ENCODE measurements at regions not wholly inside any gene's neighbourhood (a gene's known extent, or its start where the extent isn't known, plus 50 kb on each side); places are given as distances from the start of the nearest gene placed in this dataset.

DNA sequence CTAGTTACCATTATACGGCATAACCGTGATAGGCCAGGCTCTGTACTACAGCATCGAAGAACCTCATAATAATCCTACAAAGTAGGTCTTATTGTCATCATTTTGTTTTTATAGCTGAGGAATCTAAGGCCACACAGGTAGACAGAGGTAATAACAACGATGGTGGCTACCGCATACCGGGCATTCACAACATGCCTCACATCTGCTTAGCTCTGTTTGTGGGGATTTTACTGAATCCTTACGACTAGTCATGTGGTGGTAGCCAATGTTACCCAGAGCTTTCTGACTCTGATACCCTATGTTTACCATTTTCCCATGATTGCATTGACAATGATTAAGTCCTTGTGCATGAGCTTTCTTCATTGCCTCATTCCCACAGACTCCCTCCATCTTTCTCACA lies 269.4 kb downstream of the TCF7L2 start:
- TF ChIP-seq, protein P1, sequence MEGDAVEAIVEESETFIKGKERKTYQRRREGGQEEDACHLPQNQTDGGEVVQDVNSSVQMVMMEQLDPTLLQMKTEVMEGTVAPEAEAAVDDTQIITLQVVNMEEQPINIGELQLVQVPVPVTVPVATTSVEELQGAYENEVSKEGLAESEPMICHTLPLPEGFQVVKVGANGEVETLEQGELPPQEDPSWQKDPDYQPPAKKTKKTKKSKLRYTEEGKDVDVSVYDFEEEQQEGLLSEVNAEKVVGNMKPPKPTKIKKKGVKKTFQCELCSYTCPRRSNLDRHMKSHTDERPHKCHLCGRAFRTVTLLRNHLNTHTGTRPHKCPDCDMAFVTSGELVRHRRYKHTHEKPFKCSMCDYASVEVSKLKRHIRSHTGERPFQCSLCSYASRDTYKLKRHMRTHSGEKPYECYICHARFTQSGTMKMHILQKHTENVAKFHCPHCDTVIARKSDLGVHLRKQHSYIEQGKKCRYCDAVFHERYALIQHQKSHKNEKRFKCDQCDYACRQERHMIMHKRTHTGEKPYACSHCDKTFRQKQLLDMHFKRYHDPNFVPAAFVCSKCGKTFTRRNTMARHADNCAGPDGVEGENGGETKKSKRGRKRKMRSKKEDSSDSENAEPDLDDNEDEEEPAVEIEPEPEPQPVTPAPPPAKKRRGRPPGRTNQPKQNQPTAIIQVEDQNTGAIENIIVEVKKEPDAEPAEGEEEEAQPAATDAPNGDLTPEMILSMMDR (conservative IDR thresholded peaks at IDR 0.05), result no peak
- Mint-ChIP-seq H3K4me1 (no peaks in the 10 kb centered on the region), H3K4me3 (no peak overlapping the region), H3K36me3 (ENCODE audit: low read depth) (peaks cover 2% of the 10 kb centered on the region), H3K27me3 (ENCODE audit: low read depth) (peaks cover 4% of the 10 kb centered on the region), H3K9me3 (peaks cover 7% of the 10 kb centered on the region), H3K27ac (ENCODE audit: unreplicated experiment) (no peak overlapping the region)
- DNase-seq (ENCODE audit: low read depth, low spot score), result no peak

DNA sequence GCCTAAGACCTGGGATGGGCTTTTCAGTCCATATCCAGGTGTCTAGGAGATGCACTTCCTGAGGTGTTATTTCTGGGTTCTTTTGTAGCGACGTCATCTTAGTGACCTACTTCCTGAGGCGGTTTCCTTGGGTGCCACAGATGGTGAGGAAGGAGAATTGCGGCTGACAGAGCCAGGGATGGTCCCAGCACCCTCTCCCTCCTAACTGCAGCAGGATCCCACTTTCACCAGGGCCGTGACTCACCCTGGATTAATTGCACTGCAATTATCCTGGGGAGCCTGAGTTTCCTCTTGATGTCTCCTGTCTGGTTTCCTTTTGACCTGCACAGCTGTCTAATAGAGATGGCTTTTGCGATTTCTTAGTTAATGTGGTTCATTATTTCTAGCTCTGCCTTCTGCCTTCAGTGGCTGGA lies 271.7 kb downstream of the TCF7L2 start:
- Mint-ChIP-seq H3K27ac (ENCODE audit: unreplicated experiment) (no peak overlapping the region), H3K36me3 (ENCODE audit: low read depth) (peaks cover 2% of the 10 kb centered on the region), H3K9me3 (peaks cover 7% of the 10 kb centered on the region), H3K4me3 (no peak overlapping the region), H3K27me3 (ENCODE audit: low read depth) (peaks cover 4% of the 10 kb centered on the region), H3K4me1 (no peaks in the 10 kb centered on the region)
- TF ChIP-seq, protein P1 (conservative IDR thresholded peaks at IDR 0.05), result no peak
- DNase-seq (ENCODE audit: low read depth, low spot score), result no peak

DNA sequence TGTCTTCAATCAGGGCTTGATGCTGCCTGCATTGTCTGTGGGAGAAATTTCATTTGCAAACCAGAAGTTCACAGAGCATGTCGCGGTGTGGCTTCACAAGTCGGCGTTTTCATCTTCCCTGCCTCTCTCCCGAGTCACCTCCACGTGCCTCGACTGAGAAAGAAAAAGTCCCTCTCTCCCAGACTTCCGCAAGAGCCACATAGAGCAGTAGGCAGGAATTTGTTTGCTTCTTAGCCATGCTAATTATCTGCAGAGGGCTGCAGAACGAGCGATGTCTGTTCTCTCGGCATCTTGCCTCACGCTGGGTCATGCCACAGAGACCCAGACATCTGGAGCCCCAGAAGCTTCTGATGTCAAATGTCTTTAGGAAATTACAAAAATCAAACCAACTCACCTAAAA lies 272.2 kb downstream of the TCF7L2 start:
- peaks cover 7% of the 10 kb centered on the region for H3K9me3 Mint-ChIP-seq
- no peak overlapping the region for H3K4me3 Mint-ChIP-seq
- H3K27ac Mint-ChIP-seq (ENCODE audit: unreplicated experiment), result no peak overlapping the region
- no peaks in the 10 kb centered on the region for H3K4me1 Mint-ChIP-seq
- TF ChIP-seq, protein P1 (conservative IDR thresholded peaks at IDR 0.05), result no peak
- H3K27me3 Mint-ChIP-seq (ENCODE audit: low read depth), result peaks cover 4% of the 10 kb centered on the region
- DNase-seq (ENCODE audit: low read depth, low spot score), result no peak
- H3K36me3 Mint-ChIP-seq (ENCODE audit: low read depth), result peaks cover 2% of the 10 kb centered on the region

- peaks cover 2% of the 10 kb centered on the region for H3K36me3 Mint-ChIP-seq (ENCODE audit: low read depth)
- TF ChIP-seq, protein P1 (conservative IDR thresholded peaks at IDR 0.05), result no peak
- H3K4me3 Mint-ChIP-seq, result no peak overlapping the region
- H3K27me3 Mint-ChIP-seq (ENCODE audit: low read depth), result peaks cover 4% of the 10 kb centered on the region
- H3K27ac Mint-ChIP-seq (ENCODE audit: unreplicated experiment), result peak overlapping the region; percentile 16
- no peaks in the 10 kb centered on the region for H3K4me1 Mint-ChIP-seq
- DNase-seq (ENCODE audit: low read depth, low spot score), result no peak
- peaks cover 4% of the 10 kb centered on the region for H3K9me3 Mint-ChIP-seq
These were observed 275.3 kb downstream of the TCF7L2 start for GRCh38 chr10:113225364-113225763.

DNA sequence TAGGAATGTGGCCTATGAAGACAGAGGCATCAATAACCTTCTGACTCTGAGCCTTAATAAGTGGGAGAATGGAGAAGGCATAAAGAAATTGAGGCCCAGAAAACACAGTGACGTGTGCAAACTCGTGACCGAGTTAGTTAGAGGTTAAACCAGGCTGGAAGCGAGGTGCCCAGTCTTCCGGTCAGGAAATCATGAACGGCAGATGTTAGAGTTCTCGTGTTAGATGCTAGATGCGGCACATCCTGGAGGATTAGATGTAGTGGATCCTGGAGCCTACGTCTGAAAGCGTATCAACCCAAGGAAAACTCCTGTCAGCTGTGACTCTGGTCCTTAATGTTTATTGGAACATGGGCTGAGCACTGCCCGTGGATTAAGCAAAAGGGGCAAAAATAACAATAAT lies 275.9 kb downstream of the TCF7L2 start:
- Mint-ChIP-seq H3K9me3 (peaks cover 4% of the 10 kb centered on the region), H3K4me3 (no peak overlapping the region), H3K27me3 (ENCODE audit: low read depth) (peaks cover 4% of the 10 kb centered on the region), H3K36me3 (ENCODE audit: low read depth) (peaks cover 2% of the 10 kb centered on the region), H3K4me1 (no peaks in the 10 kb centered on the region), H3K27ac (ENCODE audit: unreplicated experiment) (no peak overlapping the region)
- DNase-seq (ENCODE audit: low read depth, low spot score), result no peak
- TF ChIP-seq, protein P1 (conservative IDR thresholded peaks at IDR 0.05), result no peak

GRCh38 chr10:113226399-113226798 lies 276.4 kb downstream of the TCF7L2 start:
- Mint-ChIP-seq H3K4me3 (no peak overlapping the region), H3K27me3 (ENCODE audit: low read depth) (peaks cover 4% of the 10 kb centered on the region), H3K4me1 (no peaks in the 10 kb centered on the region), H3K9me3 (peaks cover 4% of the 10 kb centered on the region), H3K36me3 (ENCODE audit: low read depth) (peaks cover 2% of the 10 kb centered on the region), H3K27ac (ENCODE audit: unreplicated experiment) (no peak overlapping the region)
- TF ChIP-seq, protein P1 (conservative IDR thresholded peaks at IDR 0.05), result no peak
- DNase-seq (ENCODE audit: low read depth, low spot score), result no peak

Measured in neural crest cell (in vitro differentiated cells).